H4 (cell line): ENCODE measurements at regions not wholly inside any gene's neighbourhood (a gene's known extent, or its start where the extent isn't known, plus 50 kb on each side); places are given as distances from the start of the nearest gene placed in this dataset.

Source experiments
- DNase-seq: peaks from one replicate; pipeline ENCODE4 v3.0.0-alpha.2; 2015; ENCODE audit warnings: low spot score

- no peak for DNase-seq
Measured at GRCh38 chr5:89302102-89302891, 419.3 kb upstream of the MEF2C start.

GRCh38 chr5:89301321-89302025 lies 418.5 kb upstream of the MEF2C start:
- DNase-seq: no peak

GRCh38 chr5:89300426-89300970 lies 417.5 kb upstream of the MEF2C start:
- DNase-seq: no peak

GRCh38 chr5:89299998-89300397 lies 417.0 kb upstream of the MEF2C start:
- no peak for DNase-seq

- DNase-seq: no peak
Measured at GRCh38 chr5:89297066-89297465, 414.1 kb upstream of the MEF2C start.

GRCh38 chr5:89293810-89294209 lies 410.8 kb upstream of the MEF2C start:
- DNase-seq: no peak

GRCh38 chr5:89292487-89292886 lies 409.5 kb upstream of the MEF2C start:
- no peak for DNase-seq

GRCh38 chr5:89289604-89290003 lies 406.6 kb upstream of the MEF2C start:
- no peak for DNase-seq

- DNase-seq: no peak
Measured at GRCh38 chr5:89287964-89288363, 405.0 kb upstream of the MEF2C start.

GRCh38 chr5:89286320-89286719 lies 403.3 kb upstream of the MEF2C start:
- no peak for DNase-seq

- DNase-seq: no peak
Measured at GRCh38 chr5:89283728-89284493, 400.9 kb upstream of the MEF2C start.

GRCh38 chr5:89282554-89283510 lies 399.8 kb upstream of the MEF2C start:
- peak; percentile 31 for DNase-seq

GRCh38 chr5:89281766-89282553 lies 399.0 kb upstream of the MEF2C start:
- no peak for DNase-seq

GRCh38 chr5:89281211-89281610 lies 398.2 kb upstream of the MEF2C start:
- DNase-seq: no peak

GRCh38 chr5:89280103-89281037 lies 397.4 kb upstream of the MEF2C start:
- DNase-seq: no peak

- DNase-seq: no peak
Measured at GRCh38 chr5:89279391-89280036, 396.5 kb upstream of the MEF2C start.

- peak; percentile 39 for DNase-seq
Measured at GRCh38 chr5:89277816-89278215, 394.8 kb upstream of the MEF2C start.

- DNase-seq: peak; percentile 19
Measured at GRCh38 chr5:89276566-89277305, 393.8 kb upstream of the MEF2C start.
